Stimulated activated CD8-positive, alpha-beta memory T cell treated with anti-CD3 and anti-CD28 coated beads, Interleukin-15, amount 100 ng/mL, for 1 hour (primary cell): ENCODE measurements at regions not wholly inside any gene's neighbourhood (a gene's known extent, or its start where the extent isn't known, plus 50 kb on each side); places are given as distances from the start of the nearest gene placed in this dataset.
"Not testable (repeated sequence)": the region's sequence is repeated elsewhere in the genome, so short reads cannot be mapped to it uniquely, and the experiment has no call there.

Experiments
- DNase-seq: peaks from one replicate; pipeline ENCODE4 v3.0.0-alpha.2; 2020; ENCODE audit warnings: low read depth

DNA sequence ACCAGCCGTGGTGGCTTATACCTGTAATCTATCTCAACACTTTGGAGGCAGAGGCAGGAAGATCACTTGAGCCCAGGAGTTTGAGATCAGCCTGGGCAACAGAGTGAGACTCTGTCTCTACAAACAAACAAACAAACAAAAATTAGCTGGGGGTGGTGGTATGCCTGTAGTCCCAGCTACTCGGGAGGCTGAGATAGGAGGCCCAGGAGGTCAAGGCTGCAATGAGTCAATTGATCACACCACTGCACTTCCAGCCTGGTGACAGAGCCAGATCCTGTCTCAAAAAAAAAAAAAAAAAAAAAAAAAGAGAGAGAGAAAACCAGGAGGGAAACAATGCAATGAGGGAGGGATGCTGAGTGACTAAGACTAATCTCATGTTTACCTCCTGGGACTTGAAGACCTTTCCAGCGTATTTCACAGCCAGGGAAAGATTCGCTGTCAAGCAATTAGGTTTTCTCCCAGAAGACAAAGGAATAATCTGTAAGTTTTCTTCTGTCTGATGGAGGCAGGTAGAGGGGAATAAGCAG is 51.1 kb upstream of the MIER3 start:
- DNase-seq, result no peak

DNA sequence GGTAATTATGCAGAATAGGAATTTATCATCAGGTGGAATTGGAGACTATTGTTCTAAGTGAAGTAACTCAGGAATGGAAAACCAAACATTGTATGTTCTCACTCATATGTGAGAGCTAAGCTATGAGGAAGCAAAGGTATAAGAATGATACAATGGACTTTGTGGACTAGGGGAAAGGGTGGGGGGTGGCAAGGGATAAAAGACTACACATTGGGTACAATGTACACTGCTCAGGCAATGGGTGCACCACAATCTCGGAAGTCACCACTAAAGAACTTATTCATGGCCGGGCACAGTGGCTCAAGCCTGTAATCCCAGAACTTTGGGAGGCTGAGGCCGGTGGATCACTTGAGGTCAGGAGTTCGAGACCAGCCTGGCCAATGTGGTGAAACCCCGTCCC is 51.6 kb upstream of the MIER3 start:
- DNase-seq, result not testable (repeated sequence)

GRCh38 chr5:57004800-57005199 is 52.9 kb upstream of the MIER3 start:
- DNase-seq, result no peak

- no peak for DNase-seq
Measured at GRCh38 chr5:57007344-57007743, 55.4 kb upstream of the MIER3 start.

- DNase-seq, result no peak
Measured at GRCh38 chr5:57009811-57010210, 57.9 kb upstream of the MIER3 start.

DNA sequence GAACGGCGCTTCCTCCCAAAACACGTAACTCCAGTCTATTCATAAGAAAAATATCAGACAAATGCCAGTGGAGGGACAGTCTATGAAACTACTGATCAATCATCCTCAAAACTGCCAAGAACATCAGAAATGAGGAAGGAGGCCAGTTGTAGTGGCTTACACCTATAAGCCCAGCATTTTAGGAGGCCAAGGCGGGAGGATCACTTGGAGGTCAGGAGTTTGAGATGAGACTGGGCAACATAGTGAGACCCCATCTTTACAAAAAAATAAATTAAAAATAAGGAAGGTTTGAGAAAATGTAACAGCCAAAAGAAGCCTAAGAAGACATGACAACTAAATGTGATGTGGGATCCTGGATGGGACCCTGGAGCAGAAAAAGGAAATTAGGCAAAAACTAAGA is 58.9 kb upstream of the MIER3 start:
- DNase-seq, result no peak

DNA sequence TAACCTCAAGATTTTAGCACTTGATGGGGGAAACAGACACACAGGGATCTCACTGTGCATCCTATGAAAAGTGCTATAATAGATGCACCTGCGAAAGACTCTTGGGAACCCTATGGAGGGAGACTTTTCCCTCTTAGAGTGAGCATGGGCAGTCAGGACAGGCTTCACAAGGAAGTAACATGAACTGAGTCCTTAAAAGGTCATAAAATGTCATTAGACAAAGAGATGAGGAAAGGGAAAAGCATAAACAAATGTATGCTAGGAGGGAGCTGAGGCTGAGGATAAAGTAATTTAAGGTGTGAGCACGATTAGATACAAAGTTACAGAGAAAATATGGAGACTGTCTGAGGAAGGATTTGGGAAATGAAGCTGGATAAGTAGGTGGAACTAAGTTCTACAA is 60.6 kb upstream of the MIER3 start:
- no peak for DNase-seq

DNA sequence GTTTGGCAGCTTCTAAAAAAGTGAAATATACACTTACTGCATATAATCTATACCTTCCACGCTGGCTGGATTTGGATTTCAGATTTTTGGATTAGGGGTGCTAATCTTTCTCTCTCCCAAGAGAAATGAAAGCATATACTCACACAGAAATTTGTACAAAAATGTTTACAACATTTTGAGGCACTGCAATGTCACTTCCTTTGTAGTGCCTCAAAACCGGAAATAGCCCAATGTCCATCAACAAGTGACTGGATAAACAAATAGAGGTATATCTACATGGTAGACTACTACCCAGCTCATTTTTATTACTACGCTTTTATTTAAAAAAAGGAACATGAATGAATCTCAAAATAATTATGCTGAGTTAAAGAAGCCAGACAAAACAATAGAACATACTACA is 74.0 kb upstream of the MIER3 start:
- DNase-seq, result no peak

DNA sequence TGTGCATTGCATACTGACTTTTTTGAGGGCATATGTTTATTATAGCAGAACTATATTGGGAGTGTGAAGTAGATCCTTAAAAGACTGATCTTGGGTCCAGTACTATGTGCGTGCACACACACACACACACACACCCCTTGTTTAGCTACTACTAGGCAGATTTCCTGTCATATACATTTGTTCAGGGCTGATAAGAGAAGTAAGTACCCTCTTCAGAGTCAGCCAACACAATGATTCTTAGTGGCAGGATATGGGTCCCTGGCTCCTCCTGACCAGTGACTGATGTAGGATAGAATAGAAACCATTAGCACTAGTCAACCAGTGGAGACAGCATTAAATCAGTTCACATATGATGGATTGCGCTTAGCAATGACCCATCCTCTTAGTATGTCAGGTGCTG is 76.2 kb upstream of the MIER3 start:
- DNase-seq, result no peak

DNA sequence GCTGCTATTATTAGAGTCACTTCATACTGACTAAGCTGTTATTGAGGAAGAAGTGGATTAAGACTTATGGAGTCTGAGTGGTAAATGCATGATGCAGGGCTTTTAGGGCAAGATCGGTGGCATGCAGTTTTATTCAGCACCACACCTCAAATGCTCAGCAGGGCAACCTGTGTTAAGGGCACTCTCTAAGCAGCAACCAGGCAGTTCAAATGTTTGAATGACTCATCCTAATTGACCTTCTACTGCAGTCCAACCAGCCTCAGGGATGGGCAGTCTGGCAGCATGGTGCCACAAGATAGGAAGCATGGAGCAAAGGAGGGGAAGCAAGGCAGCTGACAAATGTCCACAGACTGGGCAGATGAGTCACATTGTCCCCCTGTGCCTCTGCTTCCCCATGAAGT is 80.2 kb upstream of the MIER3 start:
- no peak for DNase-seq

- DNase-seq, result no peak
Measured at GRCh38 chr5:57033103-57033502, 81.2 kb upstream of the MIER3 start.

DNA sequence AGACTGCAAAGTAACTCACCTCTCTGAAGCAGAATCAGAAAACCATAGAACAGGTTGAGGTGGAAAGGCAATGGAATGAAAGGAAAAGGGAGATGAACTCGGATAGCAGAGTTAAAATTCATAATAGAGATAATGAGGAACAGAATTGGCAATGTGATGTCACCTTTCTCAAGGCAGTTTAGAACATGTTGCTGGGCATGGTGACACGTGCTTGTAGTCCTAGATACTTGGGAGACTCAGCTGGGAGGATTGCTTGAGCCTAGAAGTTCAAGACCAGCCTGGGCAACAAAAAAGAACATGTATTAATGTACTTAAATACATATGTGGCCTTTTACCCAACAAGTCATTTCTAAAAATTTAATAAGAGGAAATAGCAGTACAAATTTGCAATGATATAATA is 81.6 kb upstream of the MIER3 start:
- DNase-seq, result no peak

- DNase-seq, result no peak
Measured at GRCh38 chr5:57034201-57034916, 82.4 kb upstream of the MIER3 start.

DNA sequence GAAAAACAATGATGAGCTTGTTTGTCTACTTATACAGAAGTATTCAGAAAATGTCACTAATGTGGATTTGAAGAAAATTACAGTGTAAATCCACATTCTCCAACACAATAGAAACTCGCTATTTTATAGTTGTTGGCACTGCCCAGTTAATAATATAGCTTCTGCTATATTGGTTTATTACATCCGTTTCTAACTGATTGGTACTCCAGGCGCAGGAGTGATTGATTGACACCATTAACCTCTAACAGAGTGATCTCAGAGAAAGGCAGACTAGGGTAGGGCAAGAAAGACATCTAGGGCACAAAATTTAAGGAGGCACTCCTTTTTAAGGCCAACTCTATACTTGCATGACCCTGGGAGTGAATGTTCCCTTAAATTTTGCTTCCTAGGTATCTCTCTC is 84.0 kb upstream of the MIER3 start:
- no peak for DNase-seq

GRCh38 chr5:57036761-57037160 is 84.8 kb upstream of the MIER3 start:
- DNase-seq, result no peak

DNA sequence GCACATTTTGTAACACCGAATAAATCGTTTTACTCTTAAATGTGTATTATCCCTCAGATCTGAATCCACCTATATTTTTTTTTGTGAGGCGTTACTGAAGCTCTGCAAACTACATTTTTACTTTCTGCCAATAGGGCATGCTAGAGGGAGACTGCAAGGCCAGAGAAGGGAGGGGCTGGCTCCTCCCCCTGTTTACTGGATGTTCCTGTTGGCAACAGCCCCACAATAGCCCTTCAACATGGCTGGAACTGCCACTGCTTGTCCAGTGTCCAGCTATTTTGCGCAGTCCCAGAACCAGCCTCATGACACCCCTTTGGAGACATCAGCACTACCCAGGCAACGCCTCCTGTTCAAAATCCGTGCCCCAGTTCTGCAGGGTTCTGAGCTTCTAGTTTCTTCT is 85.4 kb upstream of the MIER3 start:
- DNase-seq, result no peak

- no peak for DNase-seq
Measured at GRCh38 chr5:57041570-57041969, 89.6 kb upstream of the MIER3 start.

DNA sequence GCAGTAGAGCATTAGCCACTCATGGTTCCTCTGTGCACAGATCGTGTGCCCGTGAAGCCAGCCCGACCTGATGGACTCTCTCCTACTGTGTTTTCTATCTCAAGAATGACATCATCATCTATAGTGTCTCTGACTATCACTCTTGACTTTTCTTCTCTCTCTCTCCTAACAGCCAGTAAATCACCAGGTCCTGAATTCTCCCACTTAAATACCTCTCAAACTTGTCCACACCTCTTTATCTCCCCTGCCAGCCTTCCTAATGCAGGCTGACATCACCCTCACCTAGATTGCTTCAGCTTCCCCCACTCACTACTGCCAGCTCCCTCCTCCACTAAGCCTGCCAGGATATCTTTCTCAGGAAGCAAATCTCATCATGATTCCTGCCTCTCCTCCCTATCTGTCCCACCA is 90.6 kb upstream of the MIER3 start:
- no peak for DNase-seq

- no peak for DNase-seq
Measured at GRCh38 chr5:57054135-57054534, 102.2 kb upstream of the MIER3 start.

- no peak for DNase-seq
Measured at GRCh38 chr5:57054671-57055070, 102.7 kb upstream of the MIER3 start.

GRCh38 chr5:57055731-57056130 is 103.8 kb upstream of the MIER3 start:
- DNase-seq, result no peak

- no peak for DNase-seq
Measured at GRCh38 chr5:57063773-57064172, 110.1 kb upstream of the GPBP1 start.

DNA sequence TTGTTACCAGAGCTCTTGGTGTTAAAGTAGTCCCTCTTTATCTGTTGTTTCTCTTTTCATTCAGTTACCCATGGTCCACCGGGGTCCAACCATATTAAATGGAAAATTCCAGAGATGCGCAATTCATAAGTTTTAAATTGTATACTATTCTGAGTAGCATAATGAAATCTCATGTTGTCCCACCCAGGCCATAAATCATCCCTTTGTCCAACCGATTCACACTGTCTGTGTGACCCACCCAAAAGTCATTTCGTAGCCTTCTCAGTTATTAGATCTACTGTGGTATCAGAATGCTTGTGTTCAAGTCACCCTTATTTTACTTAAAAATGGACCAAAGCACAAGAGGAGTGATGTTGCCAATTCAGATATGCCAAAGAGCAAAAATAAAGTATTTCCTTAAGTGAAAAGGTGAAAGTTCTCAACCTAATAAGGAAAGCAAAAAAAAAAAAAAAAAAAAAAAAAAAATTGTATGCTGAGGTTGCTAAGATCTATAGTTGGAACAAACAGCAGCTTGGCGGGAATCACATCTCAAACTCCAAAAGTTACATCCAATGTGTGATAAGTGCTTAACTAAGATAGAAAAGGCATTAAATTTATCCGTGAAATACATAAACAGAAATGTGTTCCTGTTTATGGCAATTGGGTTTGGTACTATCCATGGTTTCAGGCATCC is 106.8 kb upstream of the GPBP1 start:
- no peak for DNase-seq

GRCh38 chr5:57067597-57067924 is 106.3 kb upstream of the GPBP1 start:
- no peak for DNase-seq
